ENCODE measurements at regions not wholly inside any gene's neighbourhood (a gene's known extent, or its start where the extent isn't known, plus 50 kb on each side); places are given as distances from the start of the nearest gene placed in this dataset.

DNA sequence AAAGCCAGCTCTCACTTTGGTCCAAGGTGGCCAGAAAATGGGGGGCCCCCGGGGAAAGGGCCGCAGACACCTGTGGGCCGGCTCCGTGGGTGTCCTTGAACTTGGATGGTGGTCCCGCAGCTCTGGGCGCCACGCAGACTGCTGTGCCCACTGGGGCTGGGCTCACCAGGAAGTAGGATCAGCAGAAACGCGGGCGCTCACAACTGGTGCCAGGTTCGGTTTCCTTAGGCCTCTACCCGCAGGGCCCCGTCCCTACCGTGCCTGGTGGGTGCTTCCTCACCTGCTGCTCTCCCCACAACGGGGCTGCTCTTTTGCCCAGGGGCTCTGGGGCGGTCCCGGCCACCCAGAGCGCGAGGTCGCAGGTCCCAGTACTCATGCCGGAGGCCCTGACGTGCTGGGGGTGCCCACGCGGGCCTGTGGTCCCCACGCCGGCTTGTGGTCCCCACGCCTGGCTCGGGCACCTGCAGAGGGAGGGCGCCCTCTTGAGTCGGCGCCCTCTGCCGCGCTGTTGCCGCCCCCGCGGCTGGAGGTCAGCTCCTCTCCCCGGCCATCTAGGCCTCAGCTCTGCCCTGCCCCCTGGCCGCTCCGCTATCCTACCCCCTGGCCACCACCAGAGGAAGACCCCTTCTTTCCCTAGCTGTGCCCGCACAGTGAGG lies 1303.6 kb downstream of the UQCRFS1 start:
- TF ChIP-seq, protein P1, sequence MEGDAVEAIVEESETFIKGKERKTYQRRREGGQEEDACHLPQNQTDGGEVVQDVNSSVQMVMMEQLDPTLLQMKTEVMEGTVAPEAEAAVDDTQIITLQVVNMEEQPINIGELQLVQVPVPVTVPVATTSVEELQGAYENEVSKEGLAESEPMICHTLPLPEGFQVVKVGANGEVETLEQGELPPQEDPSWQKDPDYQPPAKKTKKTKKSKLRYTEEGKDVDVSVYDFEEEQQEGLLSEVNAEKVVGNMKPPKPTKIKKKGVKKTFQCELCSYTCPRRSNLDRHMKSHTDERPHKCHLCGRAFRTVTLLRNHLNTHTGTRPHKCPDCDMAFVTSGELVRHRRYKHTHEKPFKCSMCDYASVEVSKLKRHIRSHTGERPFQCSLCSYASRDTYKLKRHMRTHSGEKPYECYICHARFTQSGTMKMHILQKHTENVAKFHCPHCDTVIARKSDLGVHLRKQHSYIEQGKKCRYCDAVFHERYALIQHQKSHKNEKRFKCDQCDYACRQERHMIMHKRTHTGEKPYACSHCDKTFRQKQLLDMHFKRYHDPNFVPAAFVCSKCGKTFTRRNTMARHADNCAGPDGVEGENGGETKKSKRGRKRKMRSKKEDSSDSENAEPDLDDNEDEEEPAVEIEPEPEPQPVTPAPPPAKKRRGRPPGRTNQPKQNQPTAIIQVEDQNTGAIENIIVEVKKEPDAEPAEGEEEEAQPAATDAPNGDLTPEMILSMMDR (IDR thresholded peaks at IDR 0.05): no peak
- no peak for TF ChIP-seq POLR2A (IDR thresholded peaks at IDR 0.05)

Measured in heart left ventricle (tissue), 13 donors.